Cardiac fibroblast (primary cell): ENCODE measurements at regions not wholly inside any gene's neighbourhood (a gene's known extent, or its start where the extent isn't known, plus 50 kb on each side); places are given as distances from the start of the nearest gene placed in this dataset.
"Not testable (repeated sequence)": the region's sequence is repeated elsewhere in the genome, so short reads cannot be mapped to it uniquely, and the experiment has no call there.

Source experiments
- DNase-seq, 2 donors: peaks; one replicate each; pipeline versions ENCODE4 v3.0.0 to v3.0.0-alpha.2; 2010; ENCODE audit warnings: low read depth in 2 of 2
- H3K4me3 ChIP-seq, 2 donors: replicated peaks in 1 of 2; 1 replicate in 1 of 2; 2 replicates in 1 of 2; pipeline ENCODE4 v1.5.1; 2011; ENCODE audit warnings: low read depth in 2 of 2, low read length in 2 of 2, mild to moderate bottlenecking in 2 of 2, moderate library complexity in 1 of 2
- TF ChIP-seq, protein P1 (sequence below): IDR thresholded peaks from one replicate; pipeline ENCODE4 v1.5.1; 2011; ENCODE audit warnings: low read depth, mild to moderate bottlenecking, low read length, inconsistent platforms

DNA sequence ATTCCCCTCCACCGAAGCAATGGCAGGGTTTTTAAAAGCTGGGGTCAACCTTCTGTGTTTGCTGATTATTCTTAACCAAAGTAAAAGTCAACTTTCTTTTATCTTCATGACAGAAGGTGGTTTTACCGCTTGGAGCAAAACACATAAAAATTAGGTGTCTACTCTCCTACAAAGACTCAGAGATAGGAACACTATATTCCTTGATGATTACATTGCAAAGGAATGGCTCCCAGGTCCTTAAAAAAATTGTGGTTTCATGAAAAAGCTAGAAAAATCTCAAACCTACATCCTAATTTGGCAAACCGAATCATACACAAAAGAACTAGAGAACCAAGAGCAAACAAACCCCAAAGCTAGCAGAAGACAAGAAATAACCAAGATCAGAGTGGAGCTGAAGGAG is 760.4 kb upstream of the PCDH20 start:
- no peak for DNase-seq
- H3K4me3 ChIP-seq = no peak overlapping the region
- TF ChIP-seq, protein P1, sequence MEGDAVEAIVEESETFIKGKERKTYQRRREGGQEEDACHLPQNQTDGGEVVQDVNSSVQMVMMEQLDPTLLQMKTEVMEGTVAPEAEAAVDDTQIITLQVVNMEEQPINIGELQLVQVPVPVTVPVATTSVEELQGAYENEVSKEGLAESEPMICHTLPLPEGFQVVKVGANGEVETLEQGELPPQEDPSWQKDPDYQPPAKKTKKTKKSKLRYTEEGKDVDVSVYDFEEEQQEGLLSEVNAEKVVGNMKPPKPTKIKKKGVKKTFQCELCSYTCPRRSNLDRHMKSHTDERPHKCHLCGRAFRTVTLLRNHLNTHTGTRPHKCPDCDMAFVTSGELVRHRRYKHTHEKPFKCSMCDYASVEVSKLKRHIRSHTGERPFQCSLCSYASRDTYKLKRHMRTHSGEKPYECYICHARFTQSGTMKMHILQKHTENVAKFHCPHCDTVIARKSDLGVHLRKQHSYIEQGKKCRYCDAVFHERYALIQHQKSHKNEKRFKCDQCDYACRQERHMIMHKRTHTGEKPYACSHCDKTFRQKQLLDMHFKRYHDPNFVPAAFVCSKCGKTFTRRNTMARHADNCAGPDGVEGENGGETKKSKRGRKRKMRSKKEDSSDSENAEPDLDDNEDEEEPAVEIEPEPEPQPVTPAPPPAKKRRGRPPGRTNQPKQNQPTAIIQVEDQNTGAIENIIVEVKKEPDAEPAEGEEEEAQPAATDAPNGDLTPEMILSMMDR = no peak

DNA sequence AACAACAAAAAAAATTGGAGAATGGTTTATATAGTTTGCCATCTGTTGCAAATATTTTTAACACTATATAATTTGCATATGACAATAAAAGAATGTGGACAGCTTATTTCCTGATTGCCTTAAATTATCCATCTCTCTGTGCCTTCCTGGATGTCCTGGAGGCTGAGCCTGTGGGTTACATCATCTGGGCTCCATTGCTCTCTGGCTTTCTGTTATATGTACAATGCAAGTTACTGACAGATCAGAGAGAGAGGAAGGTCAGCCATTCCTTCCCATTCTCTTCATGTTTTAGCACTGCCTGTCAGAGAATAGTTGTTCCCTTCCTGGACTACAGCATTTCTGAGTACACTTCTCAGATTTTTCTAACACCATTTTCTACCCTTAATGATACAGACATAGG is 758.3 kb upstream of the PCDH20 start:
- TF ChIP-seq, protein P1 = no peak
- no peak for DNase-seq
- H3K4me3 ChIP-seq = no peak overlapping the region

DNA sequence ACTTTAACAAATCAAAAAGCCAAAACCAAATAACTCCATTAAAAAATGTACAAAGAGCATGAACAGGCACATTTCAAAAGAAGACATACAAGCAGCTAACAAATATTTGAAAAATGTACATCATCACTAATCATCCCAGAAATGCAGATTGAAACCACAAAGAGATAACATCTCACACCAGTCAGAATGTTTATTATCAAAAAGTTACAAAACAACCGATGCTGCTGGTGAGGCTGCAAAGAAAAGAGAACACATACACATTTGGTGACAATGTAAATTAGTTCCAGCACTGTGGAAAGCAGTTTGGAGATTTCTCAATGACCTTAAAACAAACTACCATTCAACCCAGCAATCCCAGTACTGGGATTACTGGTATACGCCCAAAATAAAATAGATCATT is 756.0 kb upstream of the PCDH20 start:
- DNase-seq = no peak
- TF ChIP-seq, protein P1 = no peak

DNA sequence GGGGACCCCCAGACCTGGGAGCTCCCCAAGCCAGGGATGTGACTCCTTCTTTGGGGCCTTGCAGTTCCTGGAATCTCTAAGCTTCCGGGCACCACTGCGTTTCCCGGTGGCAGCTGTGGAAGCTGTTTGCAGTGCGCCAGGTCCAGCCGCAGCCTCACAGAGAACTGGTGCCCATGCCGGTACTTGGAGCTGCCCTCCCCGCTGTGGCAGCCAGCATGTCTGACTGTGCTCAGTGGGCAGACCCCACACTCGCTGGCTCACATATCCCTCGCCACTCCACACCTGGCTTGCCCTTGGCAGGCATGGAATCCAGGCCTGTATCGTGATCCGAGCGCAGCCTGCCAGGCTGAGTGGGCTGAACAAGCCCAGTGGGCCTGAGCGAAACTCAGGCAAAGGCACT is 753.2 kb upstream of the PCDH20 start:
- no peak overlapping the region for H3K4me3 ChIP-seq
- no peak for DNase-seq
- TF ChIP-seq, protein P1 = no peak

More for the DNA sequence above, 756.0 kb upstream of the PCDH20 start:
- H3K4me3 ChIP-seq = no peak overlapping the region

DNA sequence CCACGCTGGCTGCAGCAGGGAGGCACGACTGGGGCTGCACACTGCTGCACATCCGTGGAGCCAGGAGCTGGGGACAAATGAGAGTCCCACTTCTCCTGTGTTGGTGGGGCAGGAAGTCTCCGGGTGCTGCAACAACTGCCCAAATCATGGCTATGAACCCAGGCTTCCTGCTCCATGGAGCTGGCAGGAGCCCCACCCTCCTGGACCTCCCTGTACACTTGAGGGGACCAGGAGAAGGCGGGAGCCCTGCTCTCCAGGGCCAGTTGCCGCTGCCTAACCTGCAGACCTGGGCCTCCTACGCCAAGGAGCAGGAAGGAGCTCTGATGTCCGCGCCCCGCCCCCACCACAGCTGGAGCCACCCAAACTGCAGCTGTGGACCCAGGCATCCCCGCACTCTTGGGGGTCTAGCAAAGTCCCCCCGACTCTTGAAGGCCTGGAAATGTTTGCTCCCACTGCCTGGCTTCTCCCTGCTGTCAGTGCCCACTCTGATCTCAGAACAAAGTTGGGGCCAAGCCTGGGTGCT is 752.1 kb upstream of the PCDH20 start:
- H3K4me3 ChIP-seq = no peak overlapping the region
- no peak for DNase-seq
- TF ChIP-seq, protein P1 = no peak

DNA sequence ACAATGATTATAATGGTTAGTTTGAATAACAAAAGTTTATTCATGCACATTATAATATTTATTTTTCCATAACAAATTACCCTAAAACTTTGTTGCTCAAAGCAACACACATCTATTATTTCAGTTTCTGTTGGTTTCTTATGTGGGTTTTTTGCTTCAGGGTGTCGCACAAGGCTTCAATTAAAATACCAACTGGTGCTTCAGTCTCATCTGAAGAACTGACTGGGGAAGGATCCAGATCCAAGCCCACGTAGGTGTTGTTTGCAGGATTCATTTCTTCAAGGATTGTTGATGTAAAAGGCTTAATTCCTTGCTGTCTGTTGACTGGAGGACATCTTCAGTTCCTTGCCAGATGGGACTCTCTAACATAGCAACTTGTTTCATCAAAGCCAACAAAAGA is 747.2 kb upstream of the PCDH20 start:
- no peak for DNase-seq
- TF ChIP-seq, protein P1 = no peak

DNA sequence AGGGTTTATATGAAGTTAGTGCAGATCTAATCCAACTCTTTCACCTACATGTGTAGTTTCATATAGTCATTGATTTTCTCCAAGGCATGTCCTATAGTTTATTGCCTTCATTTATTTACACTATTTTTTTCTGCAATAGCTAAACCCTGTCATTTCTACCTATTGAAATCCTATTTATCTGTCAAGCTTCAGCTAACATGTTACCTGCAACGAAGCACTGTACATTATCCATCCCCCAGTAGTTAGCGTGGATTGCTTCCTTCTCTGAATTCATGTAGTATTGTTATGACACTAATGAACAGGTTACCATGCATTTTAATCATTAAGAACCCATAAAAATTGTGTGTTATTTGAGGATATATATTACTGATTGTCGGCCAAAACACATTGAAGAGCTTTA is 742.9 kb upstream of the PCDH20 start:
- TF ChIP-seq, protein P1 = no peak
- DNase-seq = no peak
- H3K4me3 ChIP-seq = no peak overlapping the region

More for the DNA sequence above, 747.2 kb upstream of the PCDH20 start:
- no peak overlapping the region for H3K4me3 ChIP-seq

DNA sequence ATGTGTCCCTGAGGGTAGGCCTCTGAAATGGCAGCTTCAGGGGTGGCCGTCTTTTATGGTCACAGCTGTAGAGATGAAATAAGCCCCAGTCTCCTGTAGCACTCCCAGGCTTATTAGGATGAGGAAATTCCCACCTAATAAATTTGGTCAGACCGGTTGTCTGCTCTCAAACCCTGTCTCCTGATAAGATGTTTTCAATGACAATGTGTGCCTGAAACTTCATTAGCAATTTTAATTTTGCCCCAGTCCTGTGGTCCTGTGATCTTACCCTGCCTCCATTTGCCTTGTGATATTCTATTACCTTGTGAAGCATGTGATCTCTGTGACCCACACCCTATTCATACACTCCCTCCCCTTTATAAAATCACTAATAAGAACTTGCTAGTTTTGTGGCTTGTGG is 736.1 kb upstream of the PCDH20 start:
- not testable (repeated sequence) for DNase-seq, H3K4me3 ChIP-seq
